Mucosa of descending colon (tissue), 3 donors: ENCODE measurements at regions not wholly inside any gene's neighbourhood (a gene's known extent, or its start where the extent isn't known, plus 50 kb on each side); places are given as distances from the start of the nearest gene placed in this dataset.

Experiments
- ATAC-seq: fragments of 200-7000 bp; cut with Tn5 transposase; one replicate; pipeline ENCODE4 v1.9.1; 2020; ENCODE audit warnings: mild to moderate bottlenecking, moderate library complexity
- DNase-seq, 3 donors: peaks; one replicate each; pipeline ENCODE4 v3.0.0-alpha.2; 2020
- H3K36me3 ChIP-seq: fragments of 200-600 bp; one replicate; pipeline ENCODE4 v1.8.0; 2021; ENCODE audit warnings: low read depth, mild to moderate bottlenecking
- H3K4me1 ChIP-seq: fragments of 200-600 bp; one replicate; pipeline ENCODE4 v1.8.0; 2021; ENCODE audit warnings: low read depth, mild to moderate bottlenecking
- H3K4me3 ChIP-seq: fragments of 200-600 bp; one replicate; pipeline ENCODE4 v1.8.0; 2021; ENCODE audit warnings: mild to moderate bottlenecking
- H3K9me3 ChIP-seq: fragments of 200-600 bp; one replicate; pipeline ENCODE4 v1.8.0; 2021; ENCODE audit warnings: mild to moderate bottlenecking
- intact Hi-C, 2 donors: fragments of 100-400 bp; cut with DNase I in 1 of 2; cut with micrococcal nuclease in 1 of 2; formaldehyde crosslinking; loops; one replicate each; pipeline versions ENCODE4 v1.11.0 to v1.11.1; 2022; cut with DNase I, micrococcal nuclease
- TF ChIP-seq, protein P1 (sequence below): fragments of 200-600 bp; IDR thresholded peaks from one replicate; pipeline ENCODE4 v1.8.0; 2022; ENCODE audit warnings: antibody characterized with exemption, mild to moderate bottlenecking
- donor health status: DM: no; HTN: no; CAD: no; lungs with moderate emphysema.
- donor health status: DM: no; HTN: no; CAD: no.
- donor health status: DM: no; HTN: yes; CAD: no.

DNA sequence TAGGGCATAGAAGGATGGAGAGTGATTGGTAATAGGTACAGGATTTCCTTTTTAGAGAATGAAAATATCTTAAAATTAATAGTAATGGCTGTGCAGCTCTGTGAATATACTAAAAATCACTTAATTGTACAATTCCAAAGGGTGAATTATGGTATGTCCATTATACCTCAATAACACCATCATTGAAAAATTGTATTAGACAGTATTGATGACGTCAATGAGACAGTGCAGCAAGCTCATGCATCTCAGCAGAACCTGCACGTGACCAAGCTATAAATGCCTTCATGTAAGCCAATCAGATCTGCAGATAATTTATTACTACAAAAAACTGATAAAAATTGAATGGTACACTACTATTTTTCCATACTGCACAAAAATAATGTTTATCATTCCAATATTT is 354.4 kb upstream of the CDH19 start:
- Histone ChIP-seq H3K9me3 (no peaks in the 10 kb centered on the region), H3K4me1 (no peaks in the 10 kb centered on the region), H3K4me3 (no peak overlapping the region), H3K36me3 (no peaks in the 10 kb centered on the region)
- TF ChIP-seq, protein P1, sequence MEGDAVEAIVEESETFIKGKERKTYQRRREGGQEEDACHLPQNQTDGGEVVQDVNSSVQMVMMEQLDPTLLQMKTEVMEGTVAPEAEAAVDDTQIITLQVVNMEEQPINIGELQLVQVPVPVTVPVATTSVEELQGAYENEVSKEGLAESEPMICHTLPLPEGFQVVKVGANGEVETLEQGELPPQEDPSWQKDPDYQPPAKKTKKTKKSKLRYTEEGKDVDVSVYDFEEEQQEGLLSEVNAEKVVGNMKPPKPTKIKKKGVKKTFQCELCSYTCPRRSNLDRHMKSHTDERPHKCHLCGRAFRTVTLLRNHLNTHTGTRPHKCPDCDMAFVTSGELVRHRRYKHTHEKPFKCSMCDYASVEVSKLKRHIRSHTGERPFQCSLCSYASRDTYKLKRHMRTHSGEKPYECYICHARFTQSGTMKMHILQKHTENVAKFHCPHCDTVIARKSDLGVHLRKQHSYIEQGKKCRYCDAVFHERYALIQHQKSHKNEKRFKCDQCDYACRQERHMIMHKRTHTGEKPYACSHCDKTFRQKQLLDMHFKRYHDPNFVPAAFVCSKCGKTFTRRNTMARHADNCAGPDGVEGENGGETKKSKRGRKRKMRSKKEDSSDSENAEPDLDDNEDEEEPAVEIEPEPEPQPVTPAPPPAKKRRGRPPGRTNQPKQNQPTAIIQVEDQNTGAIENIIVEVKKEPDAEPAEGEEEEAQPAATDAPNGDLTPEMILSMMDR: no peak
- DNase-seq: no peak
- ATAC-seq: no peak
- intact Hi-C loops: no loop called here

DNA sequence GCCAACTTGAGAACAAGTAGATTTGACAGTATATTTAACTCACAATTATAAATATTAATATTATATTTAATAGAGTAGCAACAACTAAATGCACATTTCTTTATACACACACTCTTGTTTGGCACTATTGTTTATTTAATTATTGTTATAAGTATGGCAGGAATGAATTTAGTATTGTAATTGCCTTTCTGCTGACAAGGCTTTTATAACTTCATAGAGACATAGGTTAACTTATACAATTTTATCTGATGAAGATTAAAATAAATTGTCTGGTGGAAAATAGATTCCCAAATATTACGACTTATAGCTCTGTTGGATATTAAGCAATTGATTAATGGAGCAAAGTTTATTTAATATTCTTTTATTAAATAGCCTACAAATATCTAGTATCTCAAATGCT is 347.9 kb upstream of the CDH19 start:
- TF ChIP-seq, protein P1: no peak
- Histone ChIP-seq H3K4me3 (no peak overlapping the region), H3K9me3 (no peaks in the 10 kb centered on the region), H3K36me3 (no peaks in the 10 kb centered on the region), H3K4me1 (no peaks in the 10 kb centered on the region)
- intact Hi-C loops: no loop called here
- DNase-seq (no peak), ATAC-seq (no peak)

DNA sequence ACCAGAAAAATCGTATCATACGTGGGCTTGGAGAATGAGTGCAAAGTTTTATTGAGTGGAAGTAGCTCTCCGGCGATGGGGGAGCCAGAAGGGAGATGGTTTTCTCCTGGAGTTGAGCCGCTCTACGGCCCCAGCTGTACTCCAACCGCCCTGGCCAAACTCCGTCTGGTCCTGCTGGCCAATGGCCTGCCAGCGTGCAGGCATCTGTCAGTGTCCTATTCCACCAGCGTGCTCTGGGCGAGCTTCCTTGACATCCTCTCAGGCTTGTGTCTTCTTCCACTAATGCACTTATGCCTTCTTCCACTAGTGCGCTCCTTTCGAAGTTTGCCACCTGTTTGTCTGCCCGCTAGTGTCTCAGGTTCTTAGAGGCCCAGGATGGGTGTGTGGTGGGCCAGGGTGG is 345.5 kb upstream of the CDH19 start:
- TF ChIP-seq, protein P1: no peak
- H3K36me3 ChIP-seq: no peaks in the 10 kb centered on the region
- no peaks in the 10 kb centered on the region for H3K9me3 ChIP-seq
- DNase-seq (no peak), ATAC-seq (no peak)
- intact Hi-C loops: no loop called here
- no peaks in the 10 kb centered on the region for H3K4me1 ChIP-seq
- H3K4me3 ChIP-seq: no peak overlapping the region

DNA sequence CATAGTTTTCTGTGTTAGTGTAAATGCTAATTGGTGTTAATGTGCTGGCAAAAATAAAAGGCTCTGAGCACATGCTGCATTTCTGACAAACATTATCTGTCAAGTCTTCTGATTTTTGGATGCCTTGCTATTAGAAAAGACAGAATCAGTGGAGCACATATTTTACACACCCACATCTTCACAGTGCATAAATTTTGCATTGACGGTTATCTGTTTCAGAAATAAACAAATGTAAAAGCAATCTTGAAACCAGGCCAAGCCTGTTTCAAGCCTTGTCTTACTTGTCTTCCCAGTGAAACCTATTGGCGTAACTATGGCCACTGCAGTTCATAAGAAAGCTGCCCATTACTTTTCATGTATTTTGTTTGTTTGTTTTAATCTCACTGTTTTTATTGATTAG is 333.7 kb upstream of the CDH19 start:
- TF ChIP-seq, protein P1: no peak

DNA sequence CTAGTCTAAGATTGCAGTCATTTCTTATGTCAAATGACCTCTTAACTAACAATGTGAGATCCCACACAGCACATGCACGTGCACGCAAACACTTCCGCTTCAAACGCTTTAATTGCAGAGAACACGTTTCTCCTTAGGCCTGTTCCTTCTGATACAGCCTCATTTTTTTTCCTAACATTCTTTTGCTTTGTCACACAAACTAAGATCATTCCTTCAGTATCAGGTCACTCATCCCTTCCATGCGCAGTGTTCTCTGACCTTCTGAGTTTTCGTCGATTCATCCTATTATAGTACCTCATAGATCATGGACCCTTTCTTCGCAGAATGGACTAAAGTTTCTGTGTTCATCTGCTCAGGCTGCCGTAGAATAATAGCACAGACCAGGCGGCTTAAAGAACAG is 327.1 kb upstream of the CDH19 start:
- no peaks in the 10 kb centered on the region for H3K9me3 ChIP-seq
- DNase-seq: no peak
- ATAC-seq: no peak
- H3K4me1 ChIP-seq: no peaks in the 10 kb centered on the region
- H3K4me3 ChIP-seq: no peak overlapping the region
- TF ChIP-seq, protein P1: no peak
- no peaks in the 10 kb centered on the region for H3K36me3 ChIP-seq
- intact Hi-C loops: no loop called here

More for the DNA sequence above, 333.7 kb upstream of the CDH19 start:
- Histone ChIP-seq H3K4me3 (no peak overlapping the region), H3K9me3 (peaks cover 3% of the 10 kb centered on the region), H3K36me3 (no peaks in the 10 kb centered on the region), H3K4me1 (no peaks in the 10 kb centered on the region)
- ATAC-seq (no peak), DNase-seq (no peak)
- intact Hi-C loops: no loop called here

DNA sequence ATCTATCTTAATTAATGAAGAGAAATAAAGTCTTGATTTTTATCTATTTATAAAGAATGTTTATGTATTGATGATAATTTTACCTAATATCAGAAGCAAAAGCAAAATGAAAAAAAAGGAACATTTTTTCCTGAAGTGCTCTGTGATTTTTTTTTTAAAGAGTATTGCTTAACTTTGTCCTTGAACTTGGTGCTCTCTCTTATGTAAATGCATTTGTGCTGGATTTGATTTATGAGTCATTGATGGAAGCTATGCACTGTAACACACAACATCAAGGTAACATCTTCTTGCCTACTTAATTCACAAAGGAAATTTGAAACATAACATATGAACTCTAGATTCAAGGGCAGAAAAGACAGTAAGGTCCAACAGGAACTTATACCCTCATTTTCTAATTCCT is 312.9 kb upstream of the CDH19 start:
- DNase-seq (no peak), ATAC-seq (no peak)
- H3K4me1 ChIP-seq: no peaks in the 10 kb centered on the region
- no peaks in the 10 kb centered on the region for H3K9me3 ChIP-seq
- TF ChIP-seq, protein P1: no peak
- no peak overlapping the region for H3K4me3 ChIP-seq
- intact Hi-C loops: no loop called here
- H3K36me3 ChIP-seq: no peaks in the 10 kb centered on the region
